ENCODE measurements at regions not wholly inside any gene's neighbourhood (a gene's known extent, or its start where the extent isn't known, plus 50 kb on each side); places are given as distances from the start of the nearest gene placed in this dataset.

DNA sequence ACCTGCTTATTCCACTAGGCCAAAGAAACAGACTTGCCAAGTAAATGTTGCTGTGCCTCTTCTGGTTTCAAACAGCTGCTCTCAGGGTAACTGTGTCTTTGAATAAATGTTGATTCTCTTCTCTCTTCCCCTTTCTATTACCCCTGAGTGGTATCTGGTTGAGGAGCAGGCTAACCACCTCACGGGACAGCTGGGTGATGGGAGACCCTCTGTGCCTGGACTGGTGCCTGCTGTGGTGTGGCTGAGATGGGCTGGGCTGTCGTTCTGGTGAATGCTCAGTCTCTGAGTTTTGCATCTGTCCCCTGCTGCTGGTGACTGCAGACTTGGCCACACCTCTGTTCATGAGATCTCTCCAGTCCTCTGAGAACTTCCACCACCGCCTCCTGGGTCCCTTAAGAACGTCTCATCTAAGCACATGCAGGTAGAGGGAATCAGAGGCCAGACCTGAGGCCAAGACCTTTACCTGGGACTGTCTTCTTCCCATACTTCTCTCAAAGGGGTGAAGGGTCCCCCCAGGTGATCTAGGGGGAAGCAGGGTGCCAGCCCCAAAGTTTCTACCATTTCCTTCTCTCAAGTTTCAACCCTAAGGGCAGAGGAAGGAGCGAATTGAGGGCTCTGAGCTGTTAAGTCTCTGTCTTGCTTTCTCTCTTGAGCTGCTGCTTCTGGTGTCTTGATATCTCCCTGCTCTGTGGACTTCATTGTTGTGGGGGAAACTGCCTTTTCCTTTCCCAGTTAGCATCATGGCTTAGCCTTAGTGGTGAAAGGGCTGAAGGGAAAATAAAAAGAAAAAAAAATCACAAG, 252.9 kb downstream of the EBLN2 start:
- H3K4me3 ChIP-seq (ENCODE audit: low read depth, low read length), result no peak overlapping the region
- DNase-seq (ENCODE audit: low read depth), result no peak
- no peak for TF ChIP-seq CTCF (IDR thresholded peaks at IDR 0.05; ENCODE audit: low read depth, low read length)
- TF ChIP-seq MAX (IDR thresholded peaks at IDR 0.05; ENCODE audit: low read depth, low read length), result no peak
- no peak for TF ChIP-seq POLR2A (IDR thresholded peaks at IDR 0.05; ENCODE audit: extremely low read depth, insufficient read length)
- TF ChIP-seq MYC (IDR thresholded peaks at IDR 0.05; ENCODE audit: low read depth, low read length), result no peak

GRCh38 chr3:73315706-73316105, 254.2 kb downstream of the EBLN2 start:
- TF ChIP-seq MYC (IDR thresholded peaks at IDR 0.05; ENCODE audit: low read depth, low read length), result no peak
- no peak for TF ChIP-seq CTCF (IDR thresholded peaks at IDR 0.05; ENCODE audit: low read depth, low read length)
- no peak for TF ChIP-seq MAX (IDR thresholded peaks at IDR 0.05; ENCODE audit: low read depth, low read length)
- no peak for TF ChIP-seq POLR2A (IDR thresholded peaks at IDR 0.05; ENCODE audit: extremely low read depth, insufficient read length)
- no peak for DNase-seq (ENCODE audit: low read depth)
- no peak overlapping the region for H3K4me3 ChIP-seq (ENCODE audit: low read depth, low read length)

- DNase-seq (ENCODE audit: low read depth), result no peak
- TF ChIP-seq MAX (IDR thresholded peaks at IDR 0.05; ENCODE audit: low read depth, low read length) (no peak), POLR2A (IDR thresholded peaks at IDR 0.05; ENCODE audit: extremely low read depth, insufficient read length) (no peak), CTCF (IDR thresholded peaks at IDR 0.05; ENCODE audit: low read depth, low read length) (no peak), MYC (IDR thresholded peaks at IDR 0.05; ENCODE audit: low read depth, low read length) (no peak)
These were observed 257.8 kb downstream of the EBLN2 start for GRCh38 chr3:73319179-73319769.

DNA sequence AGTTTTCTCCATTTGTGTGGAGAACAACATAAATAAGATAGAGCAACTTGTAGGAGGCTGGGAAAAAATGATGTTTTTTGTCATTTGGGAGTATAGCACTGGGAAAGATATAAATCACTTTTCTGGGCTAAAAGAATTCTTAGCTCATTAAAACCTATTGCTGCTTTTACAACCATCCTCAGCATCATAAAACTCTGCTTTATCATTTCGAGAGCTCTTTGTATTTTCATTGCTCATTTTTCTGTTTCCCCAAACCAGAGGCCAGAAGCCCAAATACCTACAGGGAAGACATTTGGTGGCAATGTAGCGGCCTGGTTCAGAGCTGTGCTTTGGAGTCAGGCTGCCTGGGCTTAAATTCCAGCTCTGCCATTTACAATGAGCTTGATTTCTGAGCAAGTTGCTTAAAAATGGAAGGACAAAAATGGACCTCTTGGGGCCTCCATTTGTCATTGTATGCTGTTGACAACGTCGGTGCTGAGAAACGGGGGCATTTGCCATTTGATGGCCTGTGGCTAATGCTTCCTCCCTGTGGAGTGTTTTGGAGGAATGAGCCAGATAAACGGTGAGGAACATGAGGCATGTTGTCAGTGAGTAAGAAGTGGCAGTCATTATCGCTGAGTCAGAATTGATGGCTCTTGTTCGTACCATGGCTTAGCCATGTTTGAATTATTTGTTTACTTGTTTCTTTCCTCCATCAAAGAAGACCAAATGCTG, 260.0 kb downstream of the EBLN2 start:
- no peak for TF ChIP-seq MYC (IDR thresholded peaks at IDR 0.05; ENCODE audit: low read depth, low read length)
- no peak for TF ChIP-seq CTCF (IDR thresholded peaks at IDR 0.05; ENCODE audit: low read depth, low read length)
- TF ChIP-seq POLR2A (IDR thresholded peaks at IDR 0.05; ENCODE audit: extremely low read depth, insufficient read length), result no peak
- TF ChIP-seq MAX (IDR thresholded peaks at IDR 0.05; ENCODE audit: low read depth, low read length), result no peak
- no peak overlapping the region for H3K4me3 ChIP-seq (ENCODE audit: low read depth, low read length)
- no peak for DNase-seq (ENCODE audit: low read depth)

More at GRCh38 chr3:73319179-73319769, 257.8 kb downstream of the EBLN2 start:
- H3K4me3 ChIP-seq (ENCODE audit: low read depth, low read length), result no peak overlapping the region

DNA sequence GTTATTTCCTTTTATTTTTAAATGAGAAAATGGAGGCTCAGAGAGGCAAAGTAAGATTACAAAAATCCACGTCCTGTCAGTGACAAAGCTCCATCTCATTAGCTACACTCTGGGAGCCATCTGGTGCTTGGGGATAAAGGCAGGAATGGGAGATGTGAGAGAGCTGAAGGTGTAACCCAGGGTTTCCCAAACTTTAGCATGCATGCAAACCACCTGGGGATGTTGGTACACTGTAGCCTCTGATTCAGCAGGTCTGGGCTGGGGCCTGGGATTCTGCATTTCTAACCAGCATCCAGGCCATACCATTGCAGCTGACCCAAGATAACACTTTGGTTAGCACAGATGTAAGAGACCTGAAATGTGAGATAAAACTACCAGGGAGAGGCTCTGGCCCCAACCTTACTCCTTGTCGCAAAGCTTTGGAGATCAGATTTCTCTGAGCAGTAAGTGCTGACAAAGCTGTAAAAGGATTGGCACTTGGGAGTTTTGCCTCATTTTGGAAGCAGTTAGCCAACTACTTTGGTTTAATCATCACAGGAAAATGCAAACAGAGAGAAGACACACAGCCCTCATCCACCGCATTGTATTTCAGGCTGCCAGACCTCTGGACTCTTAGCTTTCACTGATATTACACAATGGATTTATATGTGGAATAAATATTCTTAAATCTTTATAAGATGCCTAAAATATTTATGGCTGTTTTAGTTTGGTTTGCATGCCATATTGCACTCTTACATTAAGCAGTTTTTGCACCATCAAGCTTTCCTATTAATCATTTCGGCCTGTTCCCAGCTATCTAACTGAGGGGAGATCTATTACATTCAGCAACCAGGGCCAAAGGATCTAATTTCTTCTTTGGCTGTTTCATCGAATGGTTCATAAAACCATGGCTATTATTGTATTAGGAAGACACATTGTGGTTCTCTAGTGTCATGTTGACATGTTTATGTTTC, 263.0 kb downstream of the EBLN2 start:
- H3K4me3 ChIP-seq (ENCODE audit: low read depth, low read length), result no peak overlapping the region
- DNase-seq (ENCODE audit: low read depth), result no peak
- TF ChIP-seq MAX (IDR thresholded peaks at IDR 0.05; ENCODE audit: low read depth, low read length), result no peak
- no peak for TF ChIP-seq MYC (IDR thresholded peaks at IDR 0.05; ENCODE audit: low read depth, low read length)
- no peak for TF ChIP-seq POLR2A (IDR thresholded peaks at IDR 0.05; ENCODE audit: extremely low read depth, insufficient read length)
- TF ChIP-seq CTCF (IDR thresholded peaks at IDR 0.05; ENCODE audit: low read depth, low read length), result no peak

Measured in NB4 (cell line).